Gastrocnemius medialis (tissue), 4 donors: ENCODE measurements at regions not wholly inside any gene's neighbourhood (a gene's known extent, or its start where the extent isn't known, plus 50 kb on each side); places are given as distances from the start of the nearest gene placed in this dataset.

Source experiments
- ATAC-seq, 2 donors: fragments of 150-250 bp; one replicate each; pipeline ENCODE4 v1.9.1; 2016
- DNase-seq, 2 donors: peaks; one replicate each; pipeline ENCODE4 v3.0.0-alpha.2; 2019
- H3K27ac ChIP-seq, 4 donors: fragments of 200-600 bp; sonication (generic); 1 replicate in 1 of 4; 2 replicates in 3 of 4; pipeline ENCODE4 v1.5.1; 2016 to 2018; ENCODE audit warnings: mild to moderate bottlenecking in 2 of 4, moderate library complexity in 1 of 4
- H3K27me3 ChIP-seq, 3 donors: fragments of 200-600 bp; sonication (generic) in 2 of 3; 1 replicate in 1 of 3; 2 replicates in 2 of 3; pipeline versions ENCODE4 v1.5.1 to v1.6.0; 2016 to 2019; ENCODE audit warnings: mild to moderate bottlenecking in 1 of 3, moderate library complexity in 1 of 3
- H3K36me3 ChIP-seq, 2 donors: fragments of 200-600 bp; sonication (generic) in 1 of 2; one replicate each; pipeline ENCODE4 v1.5.1; 2017 to 2018
- H3K4me1 ChIP-seq, 2 donors: fragments of 200-600 bp; sonication (generic) in 1 of 2; one replicate each; pipeline ENCODE4 v1.5.1; 2016 to 2017; ENCODE audit warnings: mild to moderate bottlenecking in 2 of 2
- H3K4me3 ChIP-seq, 4 donors: fragments of 200-600 bp; sonication (generic) in 3 of 4; 1 replicate in 1 of 4; 2 replicates in 3 of 4; pipeline ENCODE4 v1.5.1; 2016 to 2019; ENCODE audit warnings: mild to moderate bottlenecking in 2 of 4
- H3K9me3 ChIP-seq, 3 donors: fragments of 200-600 bp; sonication (generic) in 2 of 3; 1 replicate in 1 of 3; 2 replicates in 2 of 3; pipeline ENCODE4 v1.5.1; 2016 to 2019
- CTCF ChIP-seq, 5 experiments: fragments of 450-650 bp in 3 of 5; fragments of 200-600 bp in 2 of 5; sonication (generic) in 2 of 5; IDR thresholded peaks in 4 of 5; conservative IDR thresholded peaks in 1 of 5; 1 replicate in 4 of 5; 2 replicates in 1 of 5; pipeline ENCODE4 v1.5.1; 2016 to 2019; ENCODE audit warnings: antibody characterized with exemption in 5 of 5, mild to moderate bottlenecking in 3 of 5, moderate library complexity in 3 of 5
- POLR2A ChIP-seq, 2 donors: fragments of 450-650 bp; IDR thresholded peaks; one replicate each; pipeline ENCODE4 v1.6.1; 2017; ENCODE audit warnings: antibody characterized with exemption in 2 of 2, mild to moderate bottlenecking in 2 of 2, moderate library complexity in 2 of 2
- in situ Hi-C, 4 donors: fragments of 200-750 bp; cut with MboI; loops; one replicate each; pipeline versions ENCODE4 v1.15.0 to v1.8.0; 2017; ENCODE audit warnings: low sequenced_read_pairs in 4 of 4
- intact Hi-C: fragments of 100-400 bp; cut with DNase I; formaldehyde crosslinking; loops from one replicate; pipeline ENCODE4 v1.15.1; 2023; ENCODE audit warnings: low total_unique reads

GRCh38 chr13:67880916-67881315, 650.8 kb upstream of the PCDH9 start:
- in situ Hi-C loops = no loop called here
- ATAC-seq = no peak

DNA sequence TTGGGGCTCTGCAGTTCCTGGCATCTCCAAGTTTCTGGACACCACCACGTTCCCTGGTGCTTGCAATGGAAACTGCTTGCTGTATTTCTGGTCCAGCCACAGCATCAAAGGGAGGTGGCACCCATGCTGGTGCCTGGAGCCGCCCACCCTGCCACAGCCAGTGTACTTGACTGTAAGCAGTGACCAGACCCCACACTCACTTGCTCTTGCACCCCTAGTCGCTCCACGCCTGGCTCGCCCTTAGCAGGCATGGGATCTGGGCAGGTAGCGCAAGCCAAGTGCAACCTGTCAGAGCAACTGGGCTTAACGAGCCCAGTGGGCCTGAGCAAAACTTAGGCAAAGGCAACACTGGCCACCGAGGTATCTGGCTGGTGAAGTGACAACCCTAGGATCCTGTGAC, 648.2 kb upstream of the PCDH9 start:
- Histone ChIP-seq H3K27ac (no peak overlapping the region), H3K36me3 (no peaks in the 10 kb centered on the region), H3K9me3 (no peaks in the 10 kb centered on the region), H3K27me3 (no peaks in the 10 kb centered on the region), H3K4me3 (no peak overlapping the region), H3K4me1 (no peaks in the 10 kb centered on the region)
- intact Hi-C loops (no loop called here), in situ Hi-C loops (no loop called here)
- TF ChIP-seq POLR2A (IDR thresholded peaks at IDR 0.05) (no peak), CTCF (IDR thresholded peaks at IDR 0.05 in 4 of 5, conservative IDR thresholded peaks at IDR 0.05 in 1 of 5) (no peak)
- no peak for DNase-seq
- ATAC-seq = no peak

More at GRCh38 chr13:67880916-67881315, 650.8 kb upstream of the PCDH9 start:
- Histone ChIP-seq H3K4me1 (no peaks in the 10 kb centered on the region), H3K4me3 (no peak overlapping the region), H3K36me3 (no peaks in the 10 kb centered on the region), H3K27me3 (no peaks in the 10 kb centered on the region), H3K27ac (no peak overlapping the region), H3K9me3 (no peaks in the 10 kb centered on the region)
- no peak for DNase-seq
- no peak for TF ChIP-seq POLR2A (IDR thresholded peaks at IDR 0.05)
- TF ChIP-seq CTCF (IDR thresholded peaks at IDR 0.05 in 4 of 5, conservative IDR thresholded peaks at IDR 0.05 in 1 of 5) = no peak
- intact Hi-C loops = no loop called here

GRCh38 chr13:67877031-67877430, 646.9 kb upstream of the PCDH9 start:
- DNase-seq = no peak
- intact Hi-C loops (no loop called here), in situ Hi-C loops (no loop called here)
- no peaks in the 10 kb centered on the region for H3K9me3 ChIP-seq
- no peaks in the 10 kb centered on the region for H3K4me1 ChIP-seq
- no peak overlapping the region for H3K4me3 ChIP-seq
- H3K27me3 ChIP-seq = no peaks in the 10 kb centered on the region
- no peaks in the 10 kb centered on the region for H3K36me3 ChIP-seq
- no peak for TF ChIP-seq CTCF (IDR thresholded peaks at IDR 0.05 in 4 of 5, conservative IDR thresholded peaks at IDR 0.05 in 1 of 5)
- TF ChIP-seq POLR2A (IDR thresholded peaks at IDR 0.05) = no peak
- H3K27ac ChIP-seq = no peak overlapping the region
- no peak for ATAC-seq

DNA sequence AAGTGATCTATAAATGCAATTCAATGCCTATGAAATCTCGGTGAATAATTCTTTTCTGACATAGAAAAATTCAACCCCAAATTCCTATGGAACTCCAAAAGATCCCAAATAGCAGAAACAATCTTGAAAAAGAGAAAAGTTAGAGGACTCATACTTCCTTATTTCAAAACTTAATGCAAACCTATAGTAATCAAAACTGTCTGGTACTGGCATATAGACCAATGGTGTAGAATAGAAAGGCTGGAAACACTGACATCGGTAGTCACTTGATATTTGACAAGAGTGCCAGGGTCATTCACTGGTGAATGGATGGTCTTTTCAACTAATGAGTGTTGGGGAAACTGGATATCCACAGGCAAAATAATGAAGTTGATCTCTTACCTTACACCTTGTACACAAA, 637.1 kb upstream of the PCDH9 start:
- intact Hi-C loops = no loop called here
- no peaks in the 10 kb centered on the region for H3K27me3 ChIP-seq
- no peak overlapping the region for H3K27ac ChIP-seq
- no peak for DNase-seq
- no peak overlapping the region for H3K4me3 ChIP-seq
- no peak for TF ChIP-seq POLR2A (IDR thresholded peaks at IDR 0.05)
- TF ChIP-seq CTCF (IDR thresholded peaks at IDR 0.05 in 4 of 5, conservative IDR thresholded peaks at IDR 0.05 in 1 of 5) = no peak
- H3K9me3 ChIP-seq = no peaks in the 10 kb centered on the region
- H3K4me1 ChIP-seq = no peaks in the 10 kb centered on the region
- in situ Hi-C loops = no loop called here
- ATAC-seq = no peak
- H3K36me3 ChIP-seq = no peaks in the 10 kb centered on the region

GRCh38 chr13:67860315-67860714, 630.2 kb upstream of the PCDH9 start:
- intact Hi-C loops = no loop called here
- in situ Hi-C loops = no loop called here

More at GRCh38 chr13:67860315-67860714, 630.2 kb upstream of the PCDH9 start:
- Histone ChIP-seq H3K4me1 (no peaks in the 10 kb centered on the region), H3K9me3 (no peaks in the 10 kb centered on the region), H3K27ac (no peak overlapping the region), H3K36me3 (no peaks in the 10 kb centered on the region), H3K4me3 (no peak overlapping the region), H3K27me3 (no peaks in the 10 kb centered on the region)
- TF ChIP-seq POLR2A (IDR thresholded peaks at IDR 0.05) (no peak), CTCF (IDR thresholded peaks at IDR 0.05 in 4 of 5, conservative IDR thresholded peaks at IDR 0.05 in 1 of 5) (no peak)
- DNase-seq (no peak), ATAC-seq (no peak)
